Activated B cell treated with CpG ODN at 0.5 μM for 24 hours (primary cell): ENCODE measurements at regions not wholly inside any gene's neighbourhood (a gene's known extent, or its start where the extent isn't known, plus 50 kb on each side); places are given as distances from the start of the nearest gene placed in this dataset.
"Not testable (repeated sequence)": the region's sequence is repeated elsewhere in the genome, so short reads cannot be mapped to it uniquely, and the experiment has no call there.

Experiments used
- ATAC-seq: fragments of 200-7000 bp; cut with Tn5 transposase; one replicate; pipeline ENCODE4 v1.10.0; 2021; ENCODE audit warnings: low read depth, mild to moderate bottlenecking, moderate library complexity
- CTCF ChIA-PET: fragments of 350-600 bp; sonication (Branson Sonifier 250); formaldehyde crosslinking; loops from one replicate; lab custom pipeline; 2021; ENCODE audit warnings: antibody characterized with exemption; lab: Charles Lee
- POLR2A ChIA-PET: fragments of 350-600 bp; sonication (Branson Sonifier 250); formaldehyde crosslinking; loops from one replicate; lab custom pipeline; 2021; ENCODE audit warnings: antibody characterized with exemption; lab: Charles Lee
- DNase-seq: peaks from one replicate; pipeline ENCODE4 v3.0.0; 2022
- H3K27ac Mint-ChIP-seq: one replicate; pipeline ENCODE4 v1.8.0; 2020; ENCODE audit warnings: mixed read lengths
- H3K27me3 Mint-ChIP-seq: one replicate; pipeline ENCODE4 v1.8.0; 2021; ENCODE audit warnings: mixed read lengths
- H3K36me3 Mint-ChIP-seq: one replicate; pipeline ENCODE4 v1.8.0; 2021; ENCODE audit warnings: low read depth, mixed read lengths
- H3K4me1 Mint-ChIP-seq: one replicate; pipeline ENCODE4 v1.8.0; 2021; ENCODE audit warnings: mixed read lengths
- H3K4me3 Mint-ChIP-seq: one replicate; pipeline ENCODE4 v1.8.0; 2020; ENCODE audit warnings: mild to moderate bottlenecking, mixed read lengths
- H3K9me3 Mint-ChIP-seq: one replicate; pipeline ENCODE4 v1.8.0; 2020; ENCODE audit warnings: mixed read lengths
- CTCF ChIP-seq: fragments of 200-600 bp; IDR thresholded peaks from one replicate; pipeline ENCODE4 v1.8.0; 2022; ENCODE audit warnings: antibody characterized with exemption, mild to moderate bottlenecking
- intact Hi-C: fragments of 100-400 bp; cut with micrococcal nuclease; formaldehyde crosslinking; loops from one replicate; pipeline ENCODE4 v1.15.1; 2024

- ATAC-seq (no peak), DNase-seq (no peak)
- H3K27me3 Mint-ChIP-seq, result no peaks in the 10 kb centered on the region
- H3K36me3 Mint-ChIP-seq, result no peaks in the 10 kb centered on the region
- intact Hi-C loops, result no loop called here
- CTCF ChIA-PET, result no interaction called here
- H3K4me1 Mint-ChIP-seq, result no peaks in the 10 kb centered on the region
- POLR2A ChIA-PET, result no interaction called here
- H3K9me3 Mint-ChIP-seq, result peaks cover 2% of the 10 kb centered on the region
- TF ChIP-seq CTCF, result no peak
- no peak overlapping the region for H3K4me3 Mint-ChIP-seq
- H3K27ac Mint-ChIP-seq, result no peak overlapping the region
Observed at GRCh38 chr6:9690388-9690787, 724.5 kb downstream of the TFAP2A start.

- CTCF ChIA-PET, intact Hi-C loops, H3K4me1 Mint-ChIP-seq, DNase-seq, H3K36me3 Mint-ChIP-seq, H3K9me3 Mint-ChIP-seq, H3K27me3 Mint-ChIP-seq, H3K4me3 Mint-ChIP-seq, ATAC-seq, POLR2A ChIA-PET, H3K27ac Mint-ChIP-seq: not testable (repeated sequence)
Observed at GRCh38 chr6:9680727-9681126, 734.1 kb downstream of the TFAP2A start.

GRCh38 chr6:9675122-9675521 is 739.8 kb downstream of the TFAP2A start:
- ATAC-seq (no peak), DNase-seq (no peak)
- H3K4me1 Mint-ChIP-seq, result no peaks in the 10 kb centered on the region
- ChIA-PET POLR2A (no interaction called here), CTCF (no interaction called here)
- H3K27ac Mint-ChIP-seq, result no peak overlapping the region
- H3K9me3 Mint-ChIP-seq, result peaks cover under 1% of the 10 kb centered on the region
- H3K4me3 Mint-ChIP-seq, result no peak overlapping the region
- H3K36me3 Mint-ChIP-seq, result no peaks in the 10 kb centered on the region
- intact Hi-C loops, result no loop called here
- TF ChIP-seq CTCF, result no peak
- H3K27me3 Mint-ChIP-seq, result no peaks in the 10 kb centered on the region

- ChIA-PET CTCF (no interaction called here), POLR2A (no interaction called here)
Observed at GRCh38 chr6:9659848-9660247, 755.0 kb downstream of the TFAP2A start.

GRCh38 chr6:9657994-9658393 is 756.9 kb downstream of the TFAP2A start:
- Mint-ChIP-seq H3K4me3 (no peak overlapping the region), H3K36me3 (no peaks in the 10 kb centered on the region), H3K9me3 (peaks cover 8% of the 10 kb centered on the region), H3K4me1 (no peaks in the 10 kb centered on the region), H3K27ac (no peak overlapping the region), H3K27me3 (no peaks in the 10 kb centered on the region)
- intact Hi-C loops, result no loop called here
- no peak for DNase-seq
- no peak for ATAC-seq
- no peak for TF ChIP-seq CTCF
- ChIA-PET CTCF (no interaction called here), POLR2A (no interaction called here)

More at GRCh38 chr6:9659848-9660247, 755.0 kb downstream of the TFAP2A start:
- TF ChIP-seq CTCF, result no peak
- ATAC-seq, result no peak
- no peak for DNase-seq
- peaks cover 4% of the 10 kb centered on the region for H3K9me3 Mint-ChIP-seq
- no peaks in the 10 kb centered on the region for H3K4me1 Mint-ChIP-seq
- no peaks in the 10 kb centered on the region for H3K27me3 Mint-ChIP-seq
- no peak overlapping the region for H3K27ac Mint-ChIP-seq
- H3K4me3 Mint-ChIP-seq, result no peak overlapping the region
- intact Hi-C loops, result no loop called here
- H3K36me3 Mint-ChIP-seq, result no peaks in the 10 kb centered on the region

- no peak for ATAC-seq
- intact Hi-C loops, result no loop called here
- no peaks in the 10 kb centered on the region for H3K27me3 Mint-ChIP-seq
- no peak overlapping the region for H3K4me3 Mint-ChIP-seq
- H3K36me3 Mint-ChIP-seq, result no peaks in the 10 kb centered on the region
- ChIA-PET POLR2A (no interaction called here), CTCF (no interaction called here)
- DNase-seq, result no peak
- TF ChIP-seq CTCF, result no peak
- H3K4me1 Mint-ChIP-seq, result no peaks in the 10 kb centered on the region
- no peak overlapping the region for H3K27ac Mint-ChIP-seq
- H3K9me3 Mint-ChIP-seq, result peaks cover 3% of the 10 kb centered on the region
Observed at GRCh38 chr6:9647599-9647998, 767.3 kb downstream of the TFAP2A start.
